WTC11 (cell line): ENCODE measurements at regions not wholly inside any gene's neighbourhood (a gene's known extent, or its start where the extent isn't known, plus 50 kb on each side); places are given as distances from the start of the nearest gene placed in this dataset.

Source experiments
- ATAC-seq: fragments of 200-7000 bp; cut with Tn5 transposase; 2 replicates; pipeline ENCODE4 v1.10.0; 2021; ENCODE audit warnings: mild to moderate bottlenecking, moderate library complexity
- CTCF ChIA-PET: fragments of 300-600 bp; sonication (Branson Sonifier 250); formaldehyde crosslinking; loops from one replicate; lab custom pipeline; 2021; ENCODE audit warnings: antibody characterized with exemption; lab: Charles Lee
- POLR2A ChIA-PET: fragments of 350-600 bp; sonication (Branson Sonifier 250); formaldehyde crosslinking; loops from one replicate; lab custom pipeline; 2021; ENCODE audit warnings: antibody characterized with exemption; lab: Charles Lee
- DNase-seq: peaks from one replicate; pipeline ENCODE4 v3.0.0; 2021; ENCODE audit warnings: low spot score
- H3K27ac Mint-ChIP-seq: 2 replicates; pipeline ENCODE4 v1.8.0; 2021; ENCODE audit warnings: mixed read lengths
- H3K27me3 Mint-ChIP-seq: 2 replicates; pipeline ENCODE4 v1.8.0; 2021; ENCODE audit warnings: low read depth, mild to moderate bottlenecking, moderate library complexity, mixed read lengths
- H3K36me3 Mint-ChIP-seq: 2 replicates; pipeline ENCODE4 v1.8.0; 2021; ENCODE audit warnings: mixed read lengths
- H3K4me1 Mint-ChIP-seq: 2 replicates; pipeline ENCODE4 v1.8.0; 2022; ENCODE audit warnings: mixed read lengths
- H3K4me3 Mint-ChIP-seq: 2 replicates; pipeline ENCODE4 v1.8.0; 2021; ENCODE audit warnings: mild to moderate bottlenecking, moderate library complexity, mixed read lengths
- H3K9me3 Mint-ChIP-seq: 2 replicates; pipeline ENCODE4 v1.8.0; 2021; ENCODE audit warnings: mixed read lengths
- ATF1 ChIP-seq: sonication (generic); formaldehyde crosslinking; IDR thresholded peaks from 2 replicates; pipeline ENCODE4 v1.8.1; 2023; ENCODE audit warnings: mild to moderate bottlenecking, moderate library complexity, missing genetic modification reagents
- CBFB ChIP-seq: sonication (generic); formaldehyde crosslinking; IDR thresholded peaks from 2 replicates; pipeline ENCODE4 v1.8.1; 2022; ENCODE audit warnings: mild to moderate bottlenecking, low read depth, missing genetic modification reagents
- ESRRA ChIP-seq: sonication (generic); formaldehyde crosslinking; IDR thresholded peaks from 2 replicates; pipeline ENCODE4 v1.8.1; 2022; ENCODE audit warnings: mild to moderate bottlenecking, missing genetic modification reagents, borderline replicate concordance
- GTF2I ChIP-seq: fragments of 250-450 bp; sonication (Bioruptor Pico); conservative IDR thresholded peaks from 2 replicates; pipeline ENCODE4 v1.4.0; 2021; ENCODE audit warnings: mild to moderate bottlenecking
- HMGA2 ChIP-seq: fragments of 250-450 bp; sonication (Bioruptor Pico); IDR thresholded peaks from 2 replicates; pipeline ENCODE4 v1.4.0; 2021; ENCODE audit warnings: mild to moderate bottlenecking, moderate library complexity
- MXD4 ChIP-seq: fragments of 250-450 bp; sonication (Bioruptor Pico); IDR thresholded peaks from 2 replicates; pipeline ENCODE4 v1.8.0; 2021; ENCODE audit warnings: mild to moderate bottlenecking, moderate library complexity, borderline replicate concordance
- MYBL2 ChIP-seq: sonication (generic); formaldehyde crosslinking; IDR thresholded peaks from 2 replicates; pipeline ENCODE4 v1.8.1; 2023; ENCODE audit warnings: mild to moderate bottlenecking, moderate library complexity, missing genetic modification reagents
- NFE2L1 ChIP-seq: sonication (generic); formaldehyde crosslinking; IDR thresholded peaks from 2 replicates; pipeline ENCODE4 v1.8.1; 2023; ENCODE audit warnings: missing genetic modification reagents
- NFYB ChIP-seq: sonication (generic); formaldehyde crosslinking; conservative IDR thresholded peaks from 2 replicates; pipeline ENCODE4 v1.8.0; 2022; ENCODE audit warnings: low read depth, missing genetic modification reagents
- NR3C1 ChIP-seq: sonication (generic); formaldehyde crosslinking; conservative IDR thresholded peaks from 2 replicates; pipeline ENCODE4 v1.8.1; 2023; ENCODE audit warnings: low read depth, mild to moderate bottlenecking, missing genetic modification reagents
- ZNF219 ChIP-seq: sonication (generic); formaldehyde crosslinking; IDR thresholded peaks from 2 replicates; pipeline ENCODE4 v1.8.0; 2023; ENCODE audit warnings: missing genetic modification reagents, mild to moderate bottlenecking, borderline replicate concordance
- ZNF232 ChIP-seq: sonication (generic); formaldehyde crosslinking; IDR thresholded peaks from 2 replicates; pipeline ENCODE4 v1.8.0; 2022; ENCODE audit warnings: mild to moderate bottlenecking, missing genetic modification reagents
- ZNF263 ChIP-seq: sonication (generic); formaldehyde crosslinking; IDR thresholded peaks from 2 replicates; pipeline ENCODE4 v1.8.1; 2022; ENCODE audit warnings: low read depth, mild to moderate bottlenecking, moderate library complexity, missing genetic modification reagents
- TF ChIP-seq, protein P1 (sequence below): sonication (generic); formaldehyde crosslinking; IDR thresholded peaks from 2 replicates; pipeline ENCODE4 v1.8.0; 2023; ENCODE audit warnings: missing genetic modification reagents
- TF ChIP-seq, protein P2 (sequence below): sonication (generic); formaldehyde crosslinking; IDR thresholded peaks from 2 replicates; pipeline ENCODE4 v1.8.1; 2022; ENCODE audit warnings: mild to moderate bottlenecking, moderate library complexity, missing genetic modification reagents
- TF ChIP-seq, protein P3 (sequence below): sonication (generic); formaldehyde crosslinking; IDR thresholded peaks from 2 replicates; pipeline ENCODE4 v1.8.1; 2023; ENCODE audit warnings: mild to moderate bottlenecking, missing genetic modification reagents
- TF ChIP-seq, protein P4 (sequence below): fragments of 250-450 bp; sonication (Bioruptor Pico); IDR thresholded peaks from 2 replicates; pipeline ENCODE4 v2.1.2; 2022; ENCODE audit warnings: mild to moderate bottlenecking, moderate library complexity
- TF ChIP-seq, protein P5 (sequence below): fragments of 250-450 bp; sonication (Bioruptor Pico); conservative IDR thresholded peaks from 2 replicates; pipeline ENCODE4 v1.9.0; 2021; ENCODE audit warnings: mild to moderate bottlenecking
- TF ChIP-seq, protein P6 (sequence below): sonication (generic); formaldehyde crosslinking; IDR thresholded peaks from 2 replicates; pipeline ENCODE4 v1.8.0; 2022; ENCODE audit warnings: mild to moderate bottlenecking, missing genetic modification reagents
- TF ChIP-seq, protein P7 (sequence below): fragments of 250-450 bp; sonication (Bioruptor Pico); IDR thresholded peaks from 2 replicates; pipeline ENCODE4 v1.8.0; 2021; ENCODE audit warnings: mild to moderate bottlenecking
- TF ChIP-seq, protein P8 (sequence below): sonication (generic); formaldehyde crosslinking; IDR thresholded peaks from 2 replicates; pipeline ENCODE4 v1.8.1; 2023; ENCODE audit warnings: mild to moderate bottlenecking, missing genetic modification reagents, moderate library complexity

DNA sequence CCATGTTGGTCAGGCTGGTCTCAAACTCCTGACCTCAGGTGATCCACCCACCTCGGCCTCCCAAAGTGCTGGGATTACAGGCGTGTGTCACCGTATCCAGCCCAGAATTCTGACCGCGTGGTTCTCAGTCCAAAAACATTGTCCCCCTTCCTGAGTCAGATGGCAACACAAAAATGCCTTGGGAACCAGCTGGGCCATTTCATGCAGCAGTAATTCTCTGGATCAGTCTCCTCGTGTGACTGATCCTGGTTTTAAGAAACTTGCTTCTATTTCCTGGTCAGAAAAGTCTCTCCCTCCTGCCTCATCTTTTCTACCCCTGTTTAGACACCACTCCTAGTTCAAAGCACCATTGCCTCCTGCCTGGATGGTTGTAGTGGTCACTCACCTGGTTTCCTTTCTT lies 60.9 kb upstream of the USP29 start:
- ATAC-seq (no peak), DNase-seq (no peak)
- H3K4me1 Mint-ChIP-seq = no peaks in the 10 kb centered on the region
- peaks cover 82% of the 10 kb centered on the region for H3K9me3 Mint-ChIP-seq
- peaks cover 65% of the 10 kb centered on the region for H3K36me3 Mint-ChIP-seq
- H3K4me3 Mint-ChIP-seq = no peak overlapping the region
- H3K27me3 Mint-ChIP-seq = peaks cover 7% of the 10 kb centered on the region
- H3K27ac Mint-ChIP-seq = no peak overlapping the region
- CTCF ChIA-PET = no interaction called here
- TF ChIP-seq HMGA2 = no peak
- TF ChIP-seq MYBL2 = no peak
- TF ChIP-seq, protein P1, sequence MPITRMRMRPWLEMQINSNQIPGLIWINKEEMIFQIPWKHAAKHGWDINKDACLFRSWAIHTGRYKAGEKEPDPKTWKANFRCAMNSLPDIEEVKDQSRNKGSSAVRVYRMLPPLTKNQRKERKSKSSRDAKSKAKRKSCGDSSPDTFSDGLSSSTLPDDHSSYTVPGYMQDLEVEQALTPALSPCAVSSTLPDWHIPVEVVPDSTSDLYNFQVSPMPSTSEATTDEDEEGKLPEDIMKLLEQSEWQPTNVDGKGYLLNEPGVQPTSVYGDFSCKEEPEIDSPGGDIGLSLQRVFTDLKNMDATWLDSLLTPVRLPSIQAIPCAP (CRISPR knock-in tag) = no peak
- TF ChIP-seq ATF1 (CRISPR knock-in tag) = no peak
- TF ChIP-seq, protein P2, sequence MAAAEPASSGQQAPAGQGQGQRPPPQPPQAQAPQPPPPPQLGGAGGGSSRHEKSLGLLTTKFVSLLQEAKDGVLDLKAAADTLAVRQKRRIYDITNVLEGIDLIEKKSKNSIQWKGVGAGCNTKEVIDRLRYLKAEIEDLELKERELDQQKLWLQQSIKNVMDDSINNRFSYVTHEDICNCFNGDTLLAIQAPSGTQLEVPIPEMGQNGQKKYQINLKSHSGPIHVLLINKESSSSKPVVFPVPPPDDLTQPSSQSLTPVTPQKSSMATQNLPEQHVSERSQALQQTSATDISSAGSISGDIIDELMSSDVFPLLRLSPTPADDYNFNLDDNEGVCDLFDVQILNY (CRISPR knock-in tag) = no peak
- POLR2A ChIA-PET = no interaction called here

DNA sequence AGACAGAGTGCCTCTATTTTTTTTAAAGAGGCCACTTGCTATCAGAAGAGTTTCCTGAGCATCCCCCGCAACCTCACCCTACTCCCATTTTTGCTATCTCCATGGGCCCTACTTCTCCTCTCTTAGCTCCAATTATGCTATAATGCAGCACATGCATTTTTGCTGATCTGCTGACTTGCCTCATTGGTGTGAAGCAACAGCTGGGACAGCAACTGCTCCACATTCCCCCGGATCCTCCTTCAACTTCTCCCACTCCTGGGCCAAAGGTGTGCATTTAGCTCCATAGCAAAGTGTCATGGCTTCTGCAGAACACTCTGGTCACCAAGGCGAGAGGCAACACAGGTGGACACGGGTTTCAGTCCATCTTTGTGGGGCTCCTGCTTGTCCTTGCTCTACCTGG lies 56.7 kb upstream of the USP29 start:
- ATAC-seq (no peak), DNase-seq (no peak)
- Mint-ChIP-seq H3K4me3 (no peak overlapping the region), H3K4me1 (no peaks in the 10 kb centered on the region), H3K9me3 (peaks cover 73% of the 10 kb centered on the region), H3K27ac (no peak overlapping the region), H3K36me3 (peaks cover 61% of the 10 kb centered on the region), H3K27me3 (peaks cover 7% of the 10 kb centered on the region)
- POLR2A ChIA-PET = no interaction called here
- TF ChIP-seq, protein P3, sequence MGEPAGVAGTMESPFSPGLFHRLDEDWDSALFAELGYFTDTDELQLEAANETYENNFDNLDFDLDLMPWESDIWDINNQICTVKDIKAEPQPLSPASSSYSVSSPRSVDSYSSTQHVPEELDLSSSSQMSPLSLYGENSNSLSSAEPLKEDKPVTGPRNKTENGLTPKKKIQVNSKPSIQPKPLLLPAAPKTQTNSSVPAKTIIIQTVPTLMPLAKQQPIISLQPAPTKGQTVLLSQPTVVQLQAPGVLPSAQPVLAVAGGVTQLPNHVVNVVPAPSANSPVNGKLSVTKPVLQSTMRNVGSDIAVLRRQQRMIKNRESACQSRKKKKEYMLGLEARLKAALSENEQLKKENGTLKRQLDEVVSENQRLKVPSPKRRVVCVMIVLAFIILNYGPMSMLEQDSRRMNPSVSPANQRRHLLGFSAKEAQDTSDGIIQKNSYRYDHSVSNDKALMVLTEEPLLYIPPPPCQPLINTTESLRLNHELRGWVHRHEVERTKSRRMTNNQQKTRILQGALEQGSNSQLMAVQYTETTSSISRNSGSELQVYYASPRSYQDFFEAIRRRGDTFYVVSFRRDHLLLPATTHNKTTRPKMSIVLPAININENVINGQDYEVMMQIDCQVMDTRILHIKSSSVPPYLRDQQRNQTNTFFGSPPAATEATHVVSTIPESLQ (CRISPR knock-in tag) = no peak
- no peak for TF ChIP-seq ZNF232 (CRISPR knock-in tag)
- TF ChIP-seq, protein P4, sequence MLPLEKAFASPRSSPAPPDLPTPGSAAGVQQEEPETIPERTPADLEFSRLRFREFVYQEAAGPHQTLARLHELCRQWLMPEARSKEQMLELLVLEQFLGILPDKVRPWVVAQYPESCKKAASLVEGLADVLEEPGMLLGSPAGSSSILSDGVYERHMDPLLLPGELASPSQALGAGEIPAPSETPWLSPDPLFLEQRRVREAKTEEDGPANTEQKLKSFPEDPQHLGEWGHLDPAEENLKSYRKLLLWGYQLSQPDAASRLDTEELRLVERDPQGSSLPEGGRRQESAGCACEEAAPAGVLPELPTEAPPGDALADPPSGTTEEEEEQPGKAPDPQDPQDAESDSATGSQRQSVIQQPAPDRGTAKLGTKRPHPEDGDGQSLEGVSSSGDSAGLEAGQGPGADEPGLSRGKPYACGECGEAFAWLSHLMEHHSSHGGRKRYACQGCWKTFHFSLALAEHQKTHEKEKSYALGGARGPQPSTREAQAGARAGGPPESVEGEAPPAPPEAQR (CRISPR knock-in tag) = no peak
- no peak for TF ChIP-seq NR3C1 (CRISPR knock-in tag)
- TF ChIP-seq ESRRA (CRISPR knock-in tag) = no peak
- CTCF ChIA-PET = no interaction called here

DNA sequence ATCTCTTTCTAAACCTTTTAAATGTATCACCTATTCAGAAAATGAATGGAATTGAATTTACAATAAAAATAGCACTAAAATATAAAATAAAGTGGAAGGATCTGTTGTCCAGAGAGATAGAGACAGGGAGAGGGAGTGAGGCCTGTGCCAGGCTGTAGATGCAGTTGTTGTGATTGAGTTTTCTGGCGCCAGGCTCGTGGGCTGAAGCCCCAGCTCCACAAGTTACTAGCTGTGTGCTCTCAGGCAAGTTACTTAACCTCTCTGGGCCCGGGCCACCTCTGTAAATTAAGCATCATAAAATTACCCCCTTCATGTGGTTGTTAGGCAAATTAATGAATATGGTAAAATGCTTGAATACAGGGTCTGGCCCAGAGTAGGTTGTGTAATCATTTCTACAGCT lies 52.3 kb upstream of the USP29 start:
- Mint-ChIP-seq H3K27ac (no peak overlapping the region), H3K36me3 (peaks cover 71% of the 10 kb centered on the region), H3K9me3 (peaks cover 70% of the 10 kb centered on the region), H3K4me1 (no peaks in the 10 kb centered on the region), H3K27me3 (peaks cover 9% of the 10 kb centered on the region; the same call in 1 of the 2 replicates), H3K4me3 (no peak overlapping the region)
- ATAC-seq = no peak
- ChIA-PET POLR2A (no interaction called here), CTCF (no interaction called here)
- DNase-seq = no peak
- TF ChIP-seq, protein P5, sequence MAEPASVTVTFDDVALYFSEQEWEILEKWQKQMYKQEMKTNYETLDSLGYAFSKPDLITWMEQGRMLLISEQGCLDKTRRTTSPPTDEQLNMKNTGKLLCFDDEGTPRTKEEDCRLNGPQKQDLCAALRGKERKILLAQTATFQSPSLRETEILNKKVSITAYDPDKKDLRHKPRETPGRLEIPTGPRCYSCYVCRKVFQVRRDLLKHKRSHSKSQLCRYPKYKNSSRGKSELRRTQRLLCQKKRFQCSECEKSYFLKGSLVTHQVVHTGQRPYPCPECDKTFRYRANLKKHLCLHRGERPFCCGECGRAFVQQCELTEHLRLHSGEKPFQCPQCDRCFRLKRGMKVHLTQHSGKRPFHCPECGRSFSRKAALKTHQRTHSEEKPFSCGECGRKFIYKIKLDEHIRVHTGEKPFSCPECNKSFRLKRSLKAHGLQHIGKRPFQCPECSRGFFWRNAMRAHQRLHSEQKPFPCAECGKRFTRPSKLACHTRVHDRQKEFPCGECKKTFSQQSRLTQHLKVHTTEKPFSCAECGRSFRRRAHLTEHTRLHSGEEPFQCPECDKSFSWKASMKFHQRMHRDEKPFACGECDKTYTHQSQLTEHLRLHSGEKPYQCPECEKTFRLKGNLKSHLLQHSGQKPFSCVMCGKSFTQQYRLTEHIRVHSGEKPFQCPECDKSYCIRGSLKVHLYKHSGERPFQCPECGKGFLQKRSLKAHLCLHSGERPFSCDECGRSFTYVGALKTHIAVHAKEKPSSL (CRISPR knock-in tag) = no peak
- TF ChIP-seq, protein P6, sequence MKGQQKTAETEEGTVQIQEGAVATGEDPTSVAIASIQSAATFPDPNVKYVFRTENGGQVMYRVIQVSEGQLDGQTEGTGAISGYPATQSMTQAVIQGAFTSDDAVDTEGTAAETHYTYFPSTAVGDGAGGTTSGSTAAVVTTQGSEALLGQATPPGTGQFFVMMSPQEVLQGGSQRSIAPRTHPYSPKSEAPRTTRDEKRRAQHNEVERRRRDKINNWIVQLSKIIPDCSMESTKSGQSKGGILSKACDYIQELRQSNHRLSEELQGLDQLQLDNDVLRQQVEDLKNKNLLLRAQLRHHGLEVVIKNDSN (CRISPR knock-in tag) = no peak
- no peak for TF ChIP-seq ZNF263 (CRISPR knock-in tag)
- TF ChIP-seq, protein P4 (CRISPR knock-in tag) = no peak
- TF ChIP-seq ZNF219 (CRISPR knock-in tag) = no peak
- TF ChIP-seq NFYB (CRISPR knock-in tag) = no peak
- TF ChIP-seq MXD4 = no peak
- TF ChIP-seq HMGA2 = no peak
- TF ChIP-seq, protein P7, sequence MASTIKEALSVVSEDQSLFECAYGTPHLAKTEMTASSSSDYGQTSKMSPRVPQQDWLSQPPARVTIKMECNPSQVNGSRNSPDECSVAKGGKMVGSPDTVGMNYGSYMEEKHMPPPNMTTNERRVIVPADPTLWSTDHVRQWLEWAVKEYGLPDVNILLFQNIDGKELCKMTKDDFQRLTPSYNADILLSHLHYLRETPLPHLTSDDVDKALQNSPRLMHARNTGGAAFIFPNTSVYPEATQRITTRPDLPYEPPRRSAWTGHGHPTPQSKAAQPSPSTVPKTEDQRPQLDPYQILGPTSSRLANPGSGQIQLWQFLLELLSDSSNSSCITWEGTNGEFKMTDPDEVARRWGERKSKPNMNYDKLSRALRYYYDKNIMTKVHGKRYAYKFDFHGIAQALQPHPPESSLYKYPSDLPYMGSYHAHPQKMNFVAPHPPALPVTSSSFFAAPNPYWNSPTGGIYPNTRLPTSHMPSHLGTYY (CRISPR knock-in tag) = no peak
- no peak for TF ChIP-seq GTF2I (CRISPR knock-in tag)
- no peak for TF ChIP-seq CBFB (CRISPR knock-in tag)
- TF ChIP-seq, protein P8, sequence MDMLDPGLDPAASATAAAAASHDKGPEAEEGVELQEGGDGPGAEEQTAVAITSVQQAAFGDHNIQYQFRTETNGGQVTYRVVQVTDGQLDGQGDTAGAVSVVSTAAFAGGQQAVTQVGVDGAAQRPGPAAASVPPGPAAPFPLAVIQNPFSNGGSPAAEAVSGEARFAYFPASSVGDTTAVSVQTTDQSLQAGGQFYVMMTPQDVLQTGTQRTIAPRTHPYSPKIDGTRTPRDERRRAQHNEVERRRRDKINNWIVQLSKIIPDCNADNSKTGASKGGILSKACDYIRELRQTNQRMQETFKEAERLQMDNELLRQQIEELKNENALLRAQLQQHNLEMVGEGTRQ (CRISPR knock-in tag) = no peak
- TF ChIP-seq NFE2L1 (CRISPR knock-in tag) = no peak
